Peyer's patch (tissue), 4 donors: ENCODE measurements at regions not wholly inside any gene's neighbourhood (a gene's known extent, or its start where the extent isn't known, plus 50 kb on each side); places are given as distances from the start of the nearest gene placed in this dataset.

Experiments used
- CTCF ChIP-seq, 6 experiments: fragments of 450-650 bp in 4 of 6; fragments of 200-600 bp in 2 of 6; sonication (generic) in 1 of 6; IDR thresholded peaks; one replicate each; pipeline ENCODE4 v1.5.1; 2017 to 2019; ENCODE audit warnings: antibody characterized with exemption in 6 of 6, mild to moderate bottlenecking in 3 of 6, moderate library complexity in 1 of 6
- POLR2A ChIP-seq, 2 donors: fragments of 450-650 bp; IDR thresholded peaks; one replicate each; pipeline ENCODE4 v1.5.1; 2017; ENCODE audit warnings: antibody characterized with exemption in 2 of 2, mild to moderate bottlenecking in 2 of 2, moderate library complexity in 2 of 2

DNA sequence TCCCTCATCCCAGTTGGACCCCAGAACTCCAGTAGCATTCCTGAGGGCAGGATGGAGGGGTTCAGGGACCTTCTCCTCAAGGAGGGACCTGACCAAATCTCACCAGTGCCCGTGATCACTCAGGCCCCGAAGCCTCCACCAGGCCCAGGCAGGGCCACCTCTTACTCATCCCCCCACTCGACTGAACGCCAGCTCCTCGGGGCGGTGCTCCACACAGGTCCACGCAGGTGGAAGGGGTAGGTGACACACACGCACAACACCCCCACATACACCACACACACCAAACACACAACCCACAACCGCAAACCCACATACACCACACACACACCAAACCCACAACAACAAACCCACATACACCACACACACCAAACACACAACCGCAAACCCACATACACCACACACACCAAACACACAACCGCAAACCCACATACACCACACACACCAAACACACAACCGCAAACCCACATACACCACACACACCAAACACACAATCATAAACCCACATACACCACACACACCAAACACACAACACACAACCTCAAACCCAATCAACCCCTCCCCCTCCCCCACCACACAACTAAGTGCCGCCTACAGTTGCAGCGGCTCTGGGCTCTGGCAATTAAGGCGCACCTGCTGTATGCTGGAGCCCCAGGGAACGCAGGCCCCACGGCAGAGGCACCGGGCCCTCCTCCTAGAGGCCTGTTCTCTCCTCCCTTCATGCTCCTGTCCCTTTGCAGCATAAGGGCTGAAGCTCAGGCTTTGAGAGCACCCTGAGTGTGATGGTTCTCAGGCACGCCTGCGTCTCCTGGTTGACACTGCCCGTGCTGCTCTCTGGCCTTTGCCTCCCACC is 1318.1 kb downstream of the TBC1D22A start:
- TF ChIP-seq CTCF (IDR thresholded peaks at IDR 0.05) (no peak), POLR2A (IDR thresholded peaks at IDR 0.05) (no peak)
